Upper lobe of left lung (tissue), 4 donors: ENCODE measurements at regions not wholly inside any gene's neighbourhood (a gene's known extent, or its start where the extent isn't known, plus 50 kb on each side); places are given as distances from the start of the nearest gene placed in this dataset.

Experiments used
- CTCF ChIP-seq, 6 experiments: fragments of 450-650 bp in 4 of 6; fragments of 200-600 bp in 2 of 6; sonication (generic) in 2 of 6; IDR thresholded peaks; one replicate each; pipeline ENCODE4 v1.5.1; 2016 to 2019; ENCODE audit warnings: antibody characterized with exemption in 6 of 6
- POLR2A ChIP-seq, 4 donors: fragments of 450-650 bp; IDR thresholded peaks; one replicate each; pipeline ENCODE4 v1.5.1; 2016 to 2017; ENCODE audit warnings: antibody characterized with exemption in 4 of 4, mild to moderate bottlenecking in 2 of 4

- TF ChIP-seq POLR2A (IDR thresholded peaks at IDR 0.05) (no peak), CTCF (IDR thresholded peaks at IDR 0.05) (no peak)
Observed at GRCh38 chr3:177565981-177566380, 368.7 kb upstream of the TBL1XR1 start.
